Astrocyte of the spinal cord (primary cell): ENCODE measurements at regions not wholly inside any gene's neighbourhood (a gene's known extent, or its start where the extent isn't known, plus 50 kb on each side); places are given as distances from the start of the nearest gene placed in this dataset.

ENCODE experiments used
- DNase-seq: peaks from one replicate; pipeline ENCODE4 v3.0.0; 2011; ENCODE audit warnings: low read depth, low spot score
- H3K4me3 ChIP-seq: 2 replicates; pipeline ENCODE4 v1.5.1; 2011; ENCODE audit warnings: low read depth, mild to moderate bottlenecking, low read length, moderate library complexity
- in situ Hi-C: cut with HindIII; loops from 2 replicates; pipeline ENCODE4 v1.10.0; 2017; ENCODE audit warnings: low sequenced_read_pairs
- TF ChIP-seq, protein P1 (sequence below): IDR thresholded peaks from 2 replicates; pipeline ENCODE4 v1.5.1; 2012; ENCODE audit warnings: low read depth, mild to moderate bottlenecking, low read length, inconsistent platforms

DNA sequence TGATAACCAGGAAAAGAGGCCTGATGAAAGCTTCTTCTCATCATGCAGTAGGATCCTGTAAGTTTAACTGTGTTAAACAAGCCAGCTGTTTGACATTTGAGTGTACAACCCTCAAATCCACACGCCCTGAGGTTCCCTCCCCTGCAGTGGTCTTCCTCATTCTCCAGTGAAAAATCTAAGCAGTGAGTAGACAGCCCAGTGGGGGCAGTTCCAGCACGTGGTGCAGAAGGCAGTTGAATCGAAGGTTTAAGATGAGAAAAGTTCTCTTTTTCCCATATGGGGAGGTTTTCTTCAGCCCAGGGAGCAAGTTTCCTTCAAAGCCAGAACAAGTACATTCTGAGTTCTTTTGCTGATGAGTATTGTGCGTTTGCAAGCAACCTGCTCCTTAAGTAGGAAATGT is 174.5 kb downstream of the NR2F2 start:
- TF ChIP-seq, protein P1, sequence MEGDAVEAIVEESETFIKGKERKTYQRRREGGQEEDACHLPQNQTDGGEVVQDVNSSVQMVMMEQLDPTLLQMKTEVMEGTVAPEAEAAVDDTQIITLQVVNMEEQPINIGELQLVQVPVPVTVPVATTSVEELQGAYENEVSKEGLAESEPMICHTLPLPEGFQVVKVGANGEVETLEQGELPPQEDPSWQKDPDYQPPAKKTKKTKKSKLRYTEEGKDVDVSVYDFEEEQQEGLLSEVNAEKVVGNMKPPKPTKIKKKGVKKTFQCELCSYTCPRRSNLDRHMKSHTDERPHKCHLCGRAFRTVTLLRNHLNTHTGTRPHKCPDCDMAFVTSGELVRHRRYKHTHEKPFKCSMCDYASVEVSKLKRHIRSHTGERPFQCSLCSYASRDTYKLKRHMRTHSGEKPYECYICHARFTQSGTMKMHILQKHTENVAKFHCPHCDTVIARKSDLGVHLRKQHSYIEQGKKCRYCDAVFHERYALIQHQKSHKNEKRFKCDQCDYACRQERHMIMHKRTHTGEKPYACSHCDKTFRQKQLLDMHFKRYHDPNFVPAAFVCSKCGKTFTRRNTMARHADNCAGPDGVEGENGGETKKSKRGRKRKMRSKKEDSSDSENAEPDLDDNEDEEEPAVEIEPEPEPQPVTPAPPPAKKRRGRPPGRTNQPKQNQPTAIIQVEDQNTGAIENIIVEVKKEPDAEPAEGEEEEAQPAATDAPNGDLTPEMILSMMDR: no peak
- H3K4me3 ChIP-seq: no peak overlapping the region
- DNase-seq: no peak
- in situ Hi-C loops: no loop called here

DNA sequence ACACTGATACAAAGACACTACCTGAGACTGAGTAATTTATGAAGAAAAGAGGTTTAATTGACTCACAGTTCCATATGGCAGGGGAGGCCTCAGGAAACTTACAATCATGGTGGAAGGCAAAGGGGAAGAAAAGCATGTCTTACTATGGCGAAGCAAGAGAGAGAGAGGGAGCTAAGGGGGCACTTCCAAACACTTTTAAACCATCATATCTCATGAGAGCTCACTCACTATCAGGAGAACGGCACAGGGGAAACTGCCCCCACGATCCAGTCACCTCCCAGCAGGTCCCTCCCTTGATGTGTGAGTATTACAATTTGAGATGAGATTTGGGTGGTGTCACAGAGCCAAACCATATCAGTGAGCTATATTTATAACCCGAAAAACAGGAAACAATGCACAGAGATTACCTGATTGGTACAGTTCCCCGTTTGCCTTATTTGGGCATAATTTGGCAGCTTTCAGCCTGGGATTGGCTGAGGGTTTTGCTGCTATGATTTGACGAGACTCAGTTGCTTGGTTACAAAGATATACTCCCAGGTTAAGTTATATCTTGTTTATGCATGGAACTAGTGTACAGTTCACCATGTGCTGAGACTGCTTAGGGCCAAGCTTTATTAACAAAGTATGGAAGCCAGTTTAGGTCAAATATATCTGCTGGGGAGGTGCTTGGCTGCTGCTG is 184.2 kb downstream of the NR2F2 start:
- no peak overlapping the region for H3K4me3 ChIP-seq
- TF ChIP-seq, protein P1: no peak
- no peak for DNase-seq
- in situ Hi-C loops: no loop called here

DNA sequence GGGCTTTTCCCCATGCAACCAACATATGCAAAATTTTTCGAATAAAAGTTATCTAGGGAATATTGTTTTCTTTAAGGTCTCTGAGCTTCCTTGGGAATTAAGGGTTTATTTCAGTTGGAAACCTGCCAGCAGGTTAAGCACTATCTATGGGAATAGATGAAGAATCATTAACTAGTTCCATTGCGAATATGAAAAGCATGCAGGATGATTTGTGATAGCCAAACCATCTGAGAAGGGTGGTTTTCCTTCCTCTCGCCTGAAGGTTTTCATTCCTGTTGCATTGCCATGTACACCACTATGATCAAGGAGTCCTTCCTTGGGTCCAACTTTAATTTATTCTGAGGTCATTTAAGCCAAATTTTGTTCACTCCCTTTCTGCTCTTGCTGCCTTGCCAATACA is 184.9 kb downstream of the NR2F2 start:
- no peak for DNase-seq
- H3K4me3 ChIP-seq: no peak overlapping the region
- in situ Hi-C loops: no loop called here
- TF ChIP-seq, protein P1: no peak

DNA sequence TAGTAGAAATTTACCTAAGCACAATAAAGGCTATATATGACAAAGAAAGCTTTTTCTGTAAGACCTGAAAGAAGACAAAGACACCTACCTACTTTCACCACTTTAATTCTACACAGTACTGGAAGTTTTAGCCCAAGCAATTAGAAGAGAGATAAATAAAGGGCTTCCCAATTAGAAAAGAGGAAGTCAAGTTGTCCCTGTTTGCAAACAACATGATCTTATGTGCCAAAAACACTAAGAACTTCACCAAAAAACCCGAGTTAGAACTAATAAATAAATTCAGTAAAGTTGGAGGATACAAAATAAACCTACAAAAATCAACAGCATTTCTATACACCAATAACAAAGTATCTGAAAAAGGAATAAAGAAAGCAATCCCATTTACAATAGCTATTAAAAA is 190.9 kb downstream of the NR2F2 start:
- DNase-seq: no peak
- in situ Hi-C loops: no loop called here
- H3K4me3 ChIP-seq: no peak overlapping the region
- TF ChIP-seq, protein P1: no peak

DNA sequence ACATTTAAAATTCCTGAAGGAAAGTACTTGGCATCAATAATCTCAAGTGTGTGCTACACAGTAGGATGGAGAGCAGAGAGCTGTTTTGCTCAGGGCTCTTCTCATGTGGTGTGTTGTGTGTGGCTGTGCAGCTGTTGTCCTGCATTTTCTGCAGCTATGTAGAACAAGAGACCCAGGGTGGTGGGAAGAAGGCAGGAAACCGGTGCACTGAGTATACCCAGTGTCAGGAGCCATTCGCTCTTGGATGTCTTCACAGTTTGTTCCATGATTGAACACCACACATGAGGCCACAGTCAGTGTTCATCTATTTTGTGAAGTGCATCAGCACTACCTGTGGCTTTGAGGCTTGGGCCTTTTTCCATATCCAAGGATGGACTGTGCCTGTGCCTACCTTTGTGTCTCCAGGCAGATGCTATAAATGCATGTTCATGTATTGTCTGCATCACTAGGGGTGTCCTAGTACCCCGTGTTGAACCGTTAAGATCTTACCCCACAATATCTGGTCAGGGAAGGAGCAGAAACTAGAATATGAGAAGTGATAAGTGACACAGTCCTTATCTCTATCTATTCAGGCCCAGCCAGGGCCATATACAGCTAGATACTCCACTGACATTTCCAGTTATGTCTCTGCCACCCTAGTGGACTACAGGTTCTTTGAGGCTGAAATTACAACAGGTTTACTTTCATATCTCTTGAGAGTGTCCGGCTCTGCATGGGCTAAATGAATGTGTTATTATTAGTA is 194.3 kb downstream of the NR2F2 start:
- no peak overlapping the region for H3K4me3 ChIP-seq
- TF ChIP-seq, protein P1: no peak
- in situ Hi-C loops: no loop called here
- no peak for DNase-seq

DNA sequence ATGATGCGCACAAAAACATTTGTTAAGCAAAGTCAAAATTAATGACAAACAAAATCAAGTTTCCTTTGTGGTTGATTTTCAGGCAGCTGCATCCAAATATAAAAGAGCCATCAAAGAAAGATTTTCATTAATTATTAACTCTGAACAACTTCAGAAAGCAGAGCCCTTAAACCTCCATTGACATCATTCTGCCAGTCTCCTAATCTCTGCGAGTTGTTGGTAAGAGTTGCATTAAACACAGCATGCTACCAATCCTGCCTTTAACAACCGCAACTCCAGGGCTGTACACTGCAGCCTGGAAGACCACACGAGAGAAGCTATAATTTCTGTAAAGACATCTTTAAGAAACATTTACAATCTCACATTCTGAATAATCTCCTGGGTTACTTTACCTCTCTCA is 204.6 kb downstream of the NR2F2 start:
- TF ChIP-seq, protein P1: no peak
- no peak overlapping the region for H3K4me3 ChIP-seq
- in situ Hi-C loops: no loop called here
- DNase-seq: no peak
